NCI-H1092 treated with DMSO at 0.1 percent for 48 hours (cell line): ENCODE measurements at regions not wholly inside any gene's neighbourhood (a gene's known extent, or its start where the extent isn't known, plus 50 kb on each side); places are given as distances from the start of the nearest gene placed in this dataset.
"Not testable (repeated sequence)": the region's sequence is repeated elsewhere in the genome, so short reads cannot be mapped to it uniquely, and the experiment has no call there.

ENCODE experiments used
- DNase-seq: peaks from one replicate; lab custom pipeline; 2025; lab: John Stamatoyannopoulos, UW

- DNase-seq, result no peak
These were observed 160.3 kb upstream of the NEBL start for GRCh38 chr10:21057436-21057835.

- no peak for DNase-seq
These were observed 159.3 kb upstream of the NEBL start for GRCh38 chr10:21056461-21056860.

DNA sequence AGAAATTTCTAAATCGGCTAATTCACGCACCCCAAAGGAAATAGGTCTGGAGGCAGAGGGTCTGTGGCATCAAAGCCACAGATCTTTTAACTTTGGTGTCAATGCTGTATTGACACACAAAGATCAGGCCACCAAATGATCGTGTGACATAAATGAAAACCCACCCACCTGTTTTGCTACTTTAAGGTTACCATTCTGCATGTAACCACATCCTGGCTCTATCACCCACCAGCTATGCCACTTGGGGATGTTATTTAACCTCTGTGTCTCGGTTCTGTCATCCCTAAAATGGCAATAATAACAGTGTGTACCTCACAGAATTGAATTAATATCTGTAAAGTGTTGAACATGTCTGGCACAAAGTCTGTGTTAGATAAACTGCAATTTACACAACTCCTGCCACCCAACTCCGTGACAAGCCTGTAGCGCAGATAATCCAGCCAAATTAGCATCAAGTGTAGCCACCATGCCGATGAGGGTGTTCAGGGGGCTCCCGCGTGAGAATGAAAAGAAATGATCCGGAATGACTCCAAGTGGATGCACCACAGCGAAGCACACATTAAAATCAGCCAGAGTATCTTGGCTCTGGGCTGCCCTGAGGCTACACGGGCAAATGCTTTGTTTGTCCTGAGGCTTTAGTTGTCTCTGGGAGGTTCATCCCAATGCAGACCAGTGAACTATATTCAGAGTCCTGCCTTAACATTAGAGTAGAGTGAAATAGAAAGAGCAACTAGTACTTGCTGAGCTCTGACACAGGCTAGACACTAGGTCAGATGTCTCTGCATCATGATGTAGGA lies 158.4 kb upstream of the NEBL start:
- no peak for DNase-seq

DNA sequence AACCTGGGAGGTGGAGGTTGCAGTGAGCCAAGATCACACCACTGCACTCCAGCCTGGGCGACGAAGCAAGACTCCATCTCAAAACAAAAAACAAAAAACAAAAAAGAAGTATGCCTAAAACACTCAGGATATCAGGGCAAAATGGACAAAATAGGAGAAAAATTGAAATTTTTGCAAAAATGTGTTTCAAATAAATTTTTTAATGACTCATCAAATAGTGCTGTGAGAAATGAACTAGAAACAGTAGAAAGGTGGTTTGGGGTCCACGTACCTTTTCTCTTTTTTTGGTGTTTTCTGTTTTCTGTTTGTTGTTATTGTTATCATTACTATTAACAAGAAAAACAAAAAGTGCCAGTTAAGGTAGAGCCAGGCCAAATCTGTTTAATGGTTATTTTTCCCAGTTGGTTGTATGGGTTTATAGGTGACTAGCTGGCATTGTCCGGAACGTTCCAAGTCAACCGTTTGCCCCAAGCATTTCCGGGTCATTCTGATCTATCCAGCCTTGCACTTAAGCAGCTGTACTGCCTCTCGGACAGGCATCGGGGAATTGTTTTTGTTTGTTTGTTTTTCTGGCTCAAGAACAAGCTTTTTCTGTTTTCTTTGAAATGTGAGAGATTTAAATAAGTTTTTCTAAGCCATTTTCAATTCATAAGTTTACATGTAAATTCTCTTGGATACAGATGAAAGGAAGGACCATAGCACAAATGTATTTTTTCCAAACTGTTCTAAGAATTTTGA lies 157.0 kb upstream of the NEBL start:
- no peak for DNase-seq

GRCh38 chr10:21052709-21053104 lies 155.6 kb upstream of the NEBL start:
- DNase-seq, result no peak

DNA sequence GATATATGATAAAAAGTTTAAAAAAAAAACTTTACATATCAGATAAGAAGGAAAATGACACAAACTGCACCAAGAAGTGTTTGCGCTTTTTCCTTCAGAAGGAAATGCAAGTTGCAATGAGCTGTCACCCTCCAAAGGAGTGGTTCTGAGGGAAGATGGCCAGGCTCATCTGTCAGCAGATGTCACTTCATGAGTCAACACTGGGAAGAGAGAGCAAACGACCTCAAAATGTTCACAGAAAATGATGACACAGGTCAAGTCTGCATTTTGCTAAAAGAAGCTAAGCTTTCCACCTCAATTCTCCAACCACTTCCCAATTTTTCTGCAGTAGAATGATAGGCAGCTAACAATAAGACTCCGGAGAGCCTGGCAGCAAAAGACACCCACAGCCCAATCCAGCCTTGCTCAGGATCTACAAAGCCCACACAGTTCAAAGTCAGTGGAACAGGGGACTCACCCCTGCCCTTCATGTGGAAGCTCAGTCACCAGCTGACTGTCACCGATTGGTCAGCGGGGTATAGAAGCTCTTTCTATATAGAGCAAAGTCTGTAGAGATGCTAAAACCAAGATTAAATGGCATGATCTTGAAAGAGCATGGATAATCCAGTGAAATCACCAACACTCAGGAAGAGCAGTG lies 155.1 kb upstream of the NEBL start:
- no peak for DNase-seq

DNA sequence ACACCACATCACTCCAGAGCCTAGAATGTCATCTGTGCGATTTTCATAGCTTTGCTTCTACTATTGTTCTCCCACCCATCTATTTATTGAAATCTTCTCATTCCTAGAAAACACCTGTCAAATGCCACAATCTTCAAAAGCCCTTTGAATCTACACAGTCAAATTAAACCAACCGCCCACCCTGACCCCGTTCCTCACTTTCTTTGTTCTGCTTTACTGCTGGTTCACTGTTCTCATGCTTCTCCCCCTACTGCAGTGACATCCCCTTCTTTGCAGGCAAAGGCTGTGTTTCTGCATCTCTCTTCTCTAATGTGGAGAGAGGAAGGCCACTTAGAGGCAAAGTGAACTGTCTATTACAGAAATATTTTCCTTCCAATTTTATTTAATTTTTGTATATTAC lies 152.4 kb upstream of the NEBL start:
- no peak for DNase-seq

GRCh38 chr10:21048068-21048467 lies 151.0 kb upstream of the NEBL start:
- DNase-seq, result no peak

GRCh38 chr10:21047511-21047910 lies 150.4 kb upstream of the NEBL start:
- no peak for DNase-seq

- no peak for DNase-seq
These were observed 150.0 kb upstream of the NEBL start for GRCh38 chr10:21047096-21047495.

GRCh38 chr10:21043044-21043443 lies 145.9 kb upstream of the NEBL start:
- no peak for DNase-seq

DNA sequence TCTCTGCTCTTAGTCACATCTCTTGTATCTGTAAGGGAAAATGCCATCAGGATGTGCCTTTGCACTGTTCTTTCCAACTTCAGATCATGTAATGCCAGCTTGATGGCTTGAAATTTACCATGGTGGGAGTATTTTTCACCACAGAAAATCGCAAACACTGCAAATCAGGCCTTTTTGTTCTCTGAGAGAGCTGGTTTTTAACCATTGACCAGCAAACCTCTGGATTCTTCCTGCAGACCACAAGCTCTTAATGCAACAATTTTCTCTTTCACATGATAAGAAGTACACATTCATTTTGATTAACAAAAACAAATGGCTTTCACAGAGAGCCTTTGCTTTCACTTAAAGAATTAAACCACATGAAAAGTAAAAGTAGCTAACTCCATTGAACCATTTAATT lies 145.4 kb upstream of the NEBL start:
- no peak for DNase-seq

DNA sequence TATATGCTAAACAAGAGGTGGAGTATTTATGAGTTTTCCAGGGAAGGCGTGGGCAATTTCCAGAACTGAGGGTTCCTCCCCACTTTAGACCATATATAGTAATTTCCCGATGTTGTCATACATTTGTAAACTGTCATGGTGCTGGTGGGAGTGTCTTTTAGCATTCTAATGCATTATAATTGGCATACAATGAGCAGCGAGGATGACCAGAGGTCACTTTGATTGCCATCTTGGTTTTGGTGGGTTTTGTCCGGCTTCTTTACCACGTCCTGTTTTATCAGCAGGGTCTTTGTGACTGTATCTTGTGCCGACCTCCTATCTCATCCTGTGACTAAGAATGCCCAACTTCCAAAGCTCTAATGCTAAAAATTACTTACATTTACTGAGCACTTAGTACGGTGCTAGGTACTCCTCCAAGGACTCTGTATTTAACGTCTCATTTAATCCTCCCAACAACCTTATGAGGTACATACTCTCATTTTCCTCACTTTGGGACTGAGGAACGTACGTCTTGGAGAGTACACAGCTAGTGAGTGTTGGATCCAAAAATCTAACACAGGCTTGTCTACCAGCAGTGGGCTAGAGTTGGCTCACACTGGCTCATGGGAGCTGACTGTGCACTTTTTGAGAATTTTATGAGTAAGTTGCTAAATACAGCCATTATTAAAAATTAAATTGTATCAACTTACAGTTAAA lies 144.8 kb upstream of the NEBL start:
- DNase-seq, result no peak

- no peak for DNase-seq
These were observed 142.6 kb upstream of the NEBL start for GRCh38 chr10:21039721-21040120.

GRCh38 chr10:21036757-21037156 lies 139.6 kb upstream of the NEBL start:
- no peak for DNase-seq

DNA sequence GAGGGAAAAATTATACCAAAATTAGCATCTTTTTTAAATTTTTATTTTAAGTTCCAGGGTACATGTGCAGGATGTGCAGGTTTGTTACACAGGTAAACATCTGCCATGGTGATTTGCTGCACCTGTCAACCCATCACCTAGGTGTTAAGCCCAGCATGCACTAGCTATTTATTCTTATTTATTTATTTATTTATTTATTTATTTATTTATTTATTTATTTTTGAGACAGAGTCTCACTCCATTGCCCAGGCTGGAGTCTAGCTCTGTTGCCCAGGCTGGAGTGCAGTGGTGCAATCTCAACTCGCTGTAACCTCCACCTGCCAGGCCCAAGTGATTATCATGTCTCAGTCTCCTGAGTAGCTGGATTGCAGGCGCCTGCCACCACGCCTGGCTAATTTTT lies 137.7 kb upstream of the NEBL start:
- DNase-seq, result not testable (repeated sequence)

DNA sequence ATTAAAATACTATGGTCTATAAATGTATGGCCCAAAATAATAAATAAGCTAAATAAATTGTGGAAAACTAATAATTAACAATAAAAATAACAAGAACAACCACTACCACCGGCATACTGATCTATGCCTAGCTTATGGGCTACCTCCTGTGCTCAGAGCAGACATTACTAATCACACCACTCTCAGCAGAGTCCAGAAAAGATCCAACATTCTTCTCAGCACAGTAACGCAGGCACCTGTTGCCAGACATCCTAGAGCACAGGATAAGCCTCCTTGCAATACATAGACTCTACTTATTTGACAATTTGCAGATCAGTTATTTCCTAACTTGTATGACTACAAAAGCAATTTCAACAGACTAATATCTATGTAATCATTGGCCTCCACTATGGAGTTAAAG lies 137.1 kb upstream of the NEBL start:
- DNase-seq, result no peak

- no peak for DNase-seq
These were observed 135.6 kb upstream of the NEBL start for GRCh38 chr10:21032587-21033319.

DNA sequence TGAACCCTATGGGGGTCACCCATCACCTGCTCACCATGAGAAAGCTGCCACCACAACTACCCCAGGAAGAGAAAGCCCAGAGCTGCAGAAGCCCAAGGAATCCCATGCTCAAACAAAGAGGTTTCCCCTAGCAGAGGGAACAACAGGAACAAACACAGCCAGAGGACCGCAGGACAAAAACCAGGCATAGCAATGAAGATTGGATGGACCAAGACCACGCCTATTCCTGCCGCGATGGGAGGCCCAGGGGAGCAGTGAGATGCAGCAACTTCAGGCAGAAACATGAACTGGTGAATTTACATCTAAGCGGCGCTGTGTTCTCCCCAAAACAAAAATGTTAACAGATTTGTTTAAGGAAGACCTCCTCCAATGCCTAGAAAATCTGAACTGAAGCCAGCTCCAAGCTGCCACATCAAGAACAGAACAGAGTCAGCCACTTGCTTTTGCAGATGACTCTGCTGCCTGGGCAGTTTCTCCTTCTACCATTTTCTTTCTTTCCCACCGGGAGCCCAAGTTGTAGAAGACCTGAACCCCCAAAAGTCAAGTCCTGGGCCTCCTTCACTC lies 134.2 kb upstream of the NEBL start:
- no peak for DNase-seq

DNA sequence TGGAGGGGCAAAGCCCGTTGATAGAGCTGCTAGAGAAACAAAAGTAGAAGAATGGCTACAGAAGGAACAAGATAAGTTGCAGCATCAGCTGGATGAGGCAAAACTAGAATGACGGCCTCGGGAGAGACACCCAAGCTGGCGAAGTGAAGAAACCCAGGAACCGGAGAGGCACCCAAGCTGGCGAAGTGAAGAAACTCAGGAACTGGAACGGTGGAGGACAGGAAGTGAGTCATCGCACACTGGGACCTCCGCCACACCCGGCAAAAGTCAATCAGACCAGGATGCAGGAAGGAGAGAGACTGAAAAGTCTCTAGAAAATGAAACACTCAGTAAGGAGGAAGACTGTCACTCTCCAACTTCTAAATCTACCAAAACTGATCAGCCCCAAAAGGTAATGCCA lies 133.0 kb upstream of the NEBL start:
- DNase-seq, result no peak

GRCh38 chr10:21022821-21023220 lies 125.7 kb upstream of the NEBL start:
- no peak for DNase-seq
